Caco-2 (cell line): ENCODE measurements at regions not wholly inside any gene's neighbourhood (a gene's known extent, or its start where the extent isn't known, plus 50 kb on each side); places are given as distances from the start of the nearest gene placed in this dataset.

ENCODE experiments used
- BruUV-seq: library from RNA; stranded (reverse); fragments of 400-500 nt; replicated peaks from 2 replicates; lab custom pipeline; 2021; lab: Mats Ljungman, UMichigan
- CTCF ChIA-PET: fragments of 300-600 bp; sonication (Branson Sonifier 250); formaldehyde crosslinking; loops from one replicate; lab custom pipeline; 2022; ENCODE audit warnings: antibody characterized with exemption; lab: Charles Lee
- POLR2A ChIA-PET: fragments of 300-600 bp; sonication (Branson Sonifier 250); formaldehyde crosslinking; loops from one replicate; lab custom pipeline; 2022; ENCODE audit warnings: antibody characterized with exemption; lab: Charles Lee
- DNase-seq, 2 experiments: peaks; one replicate each; pipeline versions ENCODE4 v3.0.0 to v3.0.0-alpha.2; 2020 to 2022
- H3K27me3 ChIP-seq: replicated peaks from 2 replicates; pipeline ENCODE4 v1.6.0; 2011; ENCODE audit warnings: low read length; ENCODE audit not compliant: control insufficient read depth, insufficient read depth
- H3K36me3 ChIP-seq: 2 replicates; pipeline ENCODE4 v1.5.1; 2011; ENCODE audit warnings: low read length; ENCODE audit not compliant: control insufficient read depth, insufficient read depth
- H3K4me1 ChIP-seq: fragments of 250-450 bp; sonication (Bioruptor Pico); 2 replicates; pipeline ENCODE4 v1.5.1; 2020; ENCODE audit warnings: mild to moderate bottlenecking
- H3K4me3 ChIP-seq: 2 replicates; pipeline ENCODE4 v1.5.1; 2011; ENCODE audit warnings: low read depth, mild to moderate bottlenecking, control low read depth, low read length
- H3K9me3 ChIP-seq: fragments of 250-450 bp; sonication (Bioruptor Pico); 2 replicates; pipeline ENCODE4 v1.5.1; 2020; ENCODE audit warnings: mild to moderate bottlenecking, moderate library complexity
- H3K27ac Mint-ChIP-seq: one replicate; pipeline ENCODE4 v1.8.0; 2022; ENCODE audit warnings: mixed read lengths; ENCODE audit not compliant: unreplicated experiment
- H3K27me3 Mint-ChIP-seq: one replicate; pipeline ENCODE4 v1.8.0; 2022; ENCODE audit warnings: mixed read lengths; ENCODE audit not compliant: insufficient read depth, unreplicated experiment
- H3K36me3 Mint-ChIP-seq: one replicate; pipeline ENCODE4 v1.8.0; 2022; ENCODE audit warnings: mild to moderate bottlenecking, mixed read lengths; ENCODE audit not compliant: insufficient read depth, unreplicated experiment
- H3K4me1 Mint-ChIP-seq: one replicate; pipeline ENCODE4 v1.8.0; 2022; ENCODE audit warnings: low read depth, mixed read lengths; ENCODE audit not compliant: unreplicated experiment
- H3K4me3 Mint-ChIP-seq: one replicate; pipeline ENCODE4 v1.8.0; 2022; ENCODE audit warnings: mild to moderate bottlenecking, moderate library complexity, mixed read lengths; ENCODE audit not compliant: unreplicated experiment
- H3K9me3 Mint-ChIP-seq: one replicate; pipeline ENCODE4 v1.8.0; 2022; ENCODE audit warnings: mixed read lengths; ENCODE audit not compliant: unreplicated experiment
- CTCF ChIP-seq, 2 experiments: fragments of 200-600 bp in 1 of 2; IDR thresholded peaks; 1 replicate in 1 of 2; 2 replicates in 1 of 2; pipeline versions ENCODE4 v1.5.1 to v1.8.0; 2011 to 2022; ENCODE audit warnings: antibody characterized with exemption in 1 of 2, control low read depth in 1 of 2, inconsistent platforms in 1 of 2, low read depth in 1 of 2, low read length in 1 of 2, mild to moderate bottlenecking in 1 of 2, moderate library complexity in 1 of 2; ENCODE audit not compliant: insufficient read depth in 1 of 2, severe bottlenecking in 1 of 2, unreplicated experiment in 1 of 2
- intact Hi-C: fragments of 100-400 bp; cut with micrococcal nuclease; formaldehyde crosslinking; loops from one replicate; pipeline ENCODE4 v1.10.0; 2022; ENCODE audit not compliant: unreplicated experiment

GRCh38 chr14:30354439-30354838, 204.5 kb upstream of the G2E3 start:
- H3K36me3 Mint-ChIP-seq: peaks cover 5% of the 10 kb centered on the region
- no peaks in the 10 kb centered on the region for H3K4me1 ChIP-seq
- no peak overlapping the region for H3K4me3 Mint-ChIP-seq
- no peak overlapping the region for H3K4me3 ChIP-seq
- H3K4me1 Mint-ChIP-seq: peaks cover 12% of the 10 kb centered on the region
- no TSS peak for BruUV-seq
- CTCF ChIA-PET: no interaction called here
- no peaks in the 10 kb centered on the region for H3K27me3 ChIP-seq
- H3K9me3 ChIP-seq: no peaks in the 10 kb centered on the region
- no peak for DNase-seq
- H3K27me3 Mint-ChIP-seq: no peaks in the 10 kb centered on the region
- intact Hi-C loops: loop anchor here (2.0 kb wide), 1 partner anchor 16 kb away; no protein-coding TSS in a partner anchor
- H3K27ac Mint-ChIP-seq: no peak overlapping the region
- no peaks in the 10 kb centered on the region for H3K36me3 ChIP-seq
- TF ChIP-seq CTCF (IDR thresholded peaks at IDR 0.05; ENCODE audit: insufficient read depth in 1 of 2, low read depth in 1 of 2, low read length in 1 of 2, severe bottlenecking in 1 of 2, unreplicated experiment in 1 of 2): no peak
- H3K9me3 Mint-ChIP-seq: peaks cover 3% of the 10 kb centered on the region
- POLR2A ChIA-PET: no interaction called here

- ChIA-PET CTCF (no interaction called here), POLR2A (no interaction called here)
- Histone ChIP-seq H3K36me3 (no peaks in the 10 kb centered on the region), H3K4me3 (no peak overlapping the region), H3K4me1 (no peaks in the 10 kb centered on the region), H3K9me3 (no peaks in the 10 kb centered on the region), H3K27me3 (no peaks in the 10 kb centered on the region)
- Mint-ChIP-seq H3K9me3 (peaks cover 10% of the 10 kb centered on the region), H3K27me3 (no peaks in the 10 kb centered on the region), H3K4me3 (no peak overlapping the region), H3K4me1 (peaks cover 12% of the 10 kb centered on the region), H3K36me3 (peaks cover 5% of the 10 kb centered on the region), H3K27ac (no peak overlapping the region)
- intact Hi-C loops: loop anchor here (2.0 kb wide), 1 partner anchor 17 kb away; no protein-coding TSS in a partner anchor
- no TSS peak for BruUV-seq
- DNase-seq: peak in 1 of 2 experiments; percentile 13
- no peak for TF ChIP-seq CTCF (IDR thresholded peaks at IDR 0.05; ENCODE audit: insufficient read depth in 1 of 2, low read depth in 1 of 2, low read length in 1 of 2, severe bottlenecking in 1 of 2, unreplicated experiment in 1 of 2)
Measured at GRCh38 chr14:30355431-30355913, 203.5 kb upstream of the G2E3 start.

- no peak overlapping the region for H3K27ac Mint-ChIP-seq
- H3K4me3 Mint-ChIP-seq: no peak overlapping the region
- TF ChIP-seq CTCF (IDR thresholded peaks at IDR 0.05; ENCODE audit: insufficient read depth in 1 of 2, low read depth in 1 of 2, low read length in 1 of 2, severe bottlenecking in 1 of 2, unreplicated experiment in 1 of 2): no peak
- ChIA-PET CTCF (no interaction called here), POLR2A (no interaction called here)
- peaks cover 10% of the 10 kb centered on the region for H3K9me3 Mint-ChIP-seq
- no peaks in the 10 kb centered on the region for H3K36me3 ChIP-seq
- H3K4me3 ChIP-seq: no peak overlapping the region
- no peaks in the 10 kb centered on the region for H3K27me3 Mint-ChIP-seq
- BruUV-seq: no TSS peak
- H3K27me3 ChIP-seq: no peaks in the 10 kb centered on the region
- H3K4me1 ChIP-seq: no peaks in the 10 kb centered on the region
- no peaks in the 10 kb centered on the region for H3K9me3 ChIP-seq
- peaks cover 5% of the 10 kb centered on the region for H3K36me3 Mint-ChIP-seq
- intact Hi-C loops: no loop called here
- DNase-seq: no peak
- H3K4me1 Mint-ChIP-seq: peaks cover 12% of the 10 kb centered on the region
Measured at GRCh38 chr14:30356438-30357202, 202.3 kb upstream of the G2E3 start.
